Loucy (cell line): ENCODE measurements at regions not wholly inside any gene's neighbourhood (a gene's known extent, or its start where the extent isn't known, plus 50 kb on each side); places are given as distances from the start of the nearest gene placed in this dataset.

Experiments used
- H2AFZ ChIP-seq: fragments of 200-600 bp; sonication (generic); 2 replicates; pipeline ENCODE4 v1.6.0; 2016; ENCODE audit warnings: antibody characterized with exemption, mild to moderate bottlenecking, low read length, moderate library complexity
- H3F3A ChIP-seq: fragments of 200-600 bp; 2 replicates; pipeline ENCODE4 v1.6.0; 2016; ENCODE audit warnings: antibody characterized with exemption, low read depth, mild to moderate bottlenecking
- H3K27me3 ChIP-seq: fragments of 200-600 bp; sonication (generic); 2 replicates; pipeline ENCODE4 v1.6.1; 2014; ENCODE audit warnings: low read length, mild to moderate bottlenecking; ENCODE audit not compliant: insufficient read depth, poor library complexity, severe bottlenecking
- H3K36me3 ChIP-seq: fragments of 200-600 bp; sonication (generic); 2 replicates; pipeline ENCODE4 v1.6.1; 2016; ENCODE audit warnings: low read length; ENCODE audit not compliant: insufficient read depth
- H3K4me1 ChIP-seq: fragments of 200-600 bp; sonication (generic); 2 replicates; pipeline ENCODE4 v1.5.1; 2014; ENCODE audit warnings: low read length, mild to moderate bottlenecking; ENCODE audit not compliant: insufficient read depth, poor library complexity, severe bottlenecking
- H3K4me2 ChIP-seq: fragments of 200-600 bp; sonication (generic); 2 replicates; pipeline ENCODE4 v1.6.0; 2014; ENCODE audit warnings: antibody characterized with exemption, low read length, low read depth, mild to moderate bottlenecking; ENCODE audit not compliant: poor library complexity, severe bottlenecking
- H3K4me3 ChIP-seq: fragments of 200-600 bp; sonication (generic); 2 replicates; pipeline ENCODE4 v1.5.1; 2014; ENCODE audit warnings: low read length, mild to moderate bottlenecking, mixed read lengths; ENCODE audit not compliant: poor library complexity, severe bottlenecking
- H3K79me2 ChIP-seq: fragments of 200-600 bp; sonication (generic); 2 replicates; pipeline ENCODE4 v1.6.1; 2014; ENCODE audit warnings: low read length; ENCODE audit not compliant: insufficient read depth
- H3K9ac ChIP-seq: fragments of 200-600 bp; sonication (generic); 2 replicates; pipeline ENCODE4 v1.6.0; 2014; ENCODE audit warnings: mild to moderate bottlenecking, low read depth, low read length, moderate library complexity; ENCODE audit not compliant: poor library complexity, severe bottlenecking
- H3K9me2 ChIP-seq: fragments of 200-600 bp; sonication (generic); replicated peaks from 2 replicates; pipeline ENCODE4 v1.6.1; 2016; ENCODE audit warnings: low read depth, low read length, mixed read lengths
- H3K9me3 ChIP-seq: fragments of 200-600 bp; sonication (generic); 2 replicates; pipeline ENCODE4 v1.6.1; 2014; ENCODE audit warnings: mild to moderate bottlenecking, antibody characterized with exemption, low read length, low read depth; ENCODE audit not compliant: insufficient read depth
- H4K20me1 ChIP-seq: fragments of 200-600 bp; sonication (generic); 2 replicates; pipeline ENCODE4 v1.6.0; 2014; ENCODE audit warnings: antibody characterized with exemption, low read length, mild to moderate bottlenecking; ENCODE audit not compliant: insufficient read depth, poor library complexity, severe bottlenecking
- CTCF ChIP-seq: fragments of 200-600 bp; sonication (generic); conservative IDR thresholded peaks from 2 replicates; pipeline ENCODE4 v1.5.1; 2014; ENCODE audit warnings: mild to moderate bottlenecking, antibody characterized with exemption, low read length
- EZH2phosphoT487 ChIP-seq: fragments of 200-600 bp; IDR thresholded peaks from 2 replicates; pipeline ENCODE4 v1.6.1; 2018; ENCODE audit warnings: antibody characterized with exemption, mild to moderate bottlenecking, moderate library complexity, borderline replicate concordance

- Histone ChIP-seq H3K4me3 (no peak overlapping the region), H3K4me2 (no peak overlapping the region), H3K4me1 (peaks cover 16% of the 10 kb centered on the region), H4K20me1 (no peaks in the 10 kb centered on the region), H3K9me2 (no peaks in the 10 kb centered on the region), H3K79me2 (no peaks in the 10 kb centered on the region), H3K36me3 (no peaks in the 10 kb centered on the region), H3K9me3 (no peaks in the 10 kb centered on the region), H3K27me3 (no peaks in the 10 kb centered on the region), H3F3A (no peaks in the 10 kb centered on the region), H2AFZ (no peak overlapping the region), H3K9ac (no peak overlapping the region)
- no peak for TF ChIP-seq EZH2phosphoT487
- no peak for TF ChIP-seq CTCF
Measured at GRCh38 chr7:23964715-23965114, 254.7 kb downstream of the STK31 start.

- Histone ChIP-seq H3K9me3 (no peaks in the 10 kb centered on the region), H3K4me2 (no peak overlapping the region), H3K4me3 (no peak overlapping the region), H4K20me1 (no peaks in the 10 kb centered on the region), H3K79me2 (no peaks in the 10 kb centered on the region), H3K9ac (no peak overlapping the region), H3K27me3 (no peaks in the 10 kb centered on the region), H2AFZ (no peak overlapping the region), H3K36me3 (no peaks in the 10 kb centered on the region), H3F3A (no peaks in the 10 kb centered on the region), H3K9me2 (no peaks in the 10 kb centered on the region), H3K4me1 (peaks cover 16% of the 10 kb centered on the region)
- TF ChIP-seq EZH2phosphoT487 = no peak
- TF ChIP-seq CTCF = no peak
Measured at GRCh38 chr7:23965296-23965695, 255.3 kb downstream of the STK31 start.

- Histone ChIP-seq H3K9me2 (no peaks in the 10 kb centered on the region), H3K36me3 (no peaks in the 10 kb centered on the region), H3K9ac (no peak overlapping the region), H4K20me1 (no peaks in the 10 kb centered on the region), H3F3A (no peaks in the 10 kb centered on the region), H3K27me3 (no peaks in the 10 kb centered on the region), H3K4me1 (peaks cover 16% of the 10 kb centered on the region), H3K4me3 (no peak overlapping the region), H3K9me3 (no peaks in the 10 kb centered on the region), H3K4me2 (no peak overlapping the region), H2AFZ (no peak overlapping the region), H3K79me2 (no peaks in the 10 kb centered on the region)
- TF ChIP-seq CTCF (no peak), EZH2phosphoT487 (no peak)
Measured at GRCh38 chr7:23966941-23967340, 256.9 kb downstream of the STK31 start.
